ENCODE measurements at regions not wholly inside any gene's neighbourhood (a gene's known extent, or its start where the extent isn't known, plus 50 kb on each side); places are given as distances from the start of the nearest gene placed in this dataset.

DNA sequence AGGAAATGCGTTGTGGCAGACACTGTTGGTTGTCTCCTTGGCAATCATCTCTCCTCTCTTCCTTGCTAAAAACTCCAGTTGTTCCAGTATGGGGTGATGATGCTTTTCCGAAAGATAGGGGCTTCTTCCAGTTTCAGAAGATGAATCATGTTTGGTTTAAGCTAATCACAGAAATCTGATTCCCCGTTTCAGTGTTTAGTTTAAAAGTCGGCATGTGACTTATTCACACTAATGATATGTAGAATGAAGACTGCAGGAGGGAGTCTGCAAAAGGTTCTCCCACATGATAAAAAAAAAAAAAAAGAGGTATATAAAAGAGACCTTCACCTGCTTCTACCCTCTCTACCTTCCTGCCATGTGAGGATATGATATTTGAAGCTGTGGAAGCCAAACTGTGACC lies 239.0 kb upstream of the SIX2 start:
- no peaks in the 10 kb centered on the region for H3K4me1 Mint-ChIP-seq (ENCODE audit: low read depth, unreplicated experiment)
- peaks cover 2% of the 10 kb centered on the region for H3K27me3 Mint-ChIP-seq (ENCODE audit: unreplicated experiment)
- H3K4me3 Mint-ChIP-seq (ENCODE audit: unreplicated experiment), result no peak overlapping the region
- peaks cover 5% of the 10 kb centered on the region for H3K36me3 Mint-ChIP-seq (ENCODE audit: unreplicated experiment)
- no peaks in the 10 kb centered on the region for H3K9me3 Mint-ChIP-seq (ENCODE audit: unreplicated experiment)
- no peak for DNase-seq
- H3K27ac Mint-ChIP-seq (ENCODE audit: unreplicated experiment), result no peak overlapping the region
- TF ChIP-seq, protein P1, sequence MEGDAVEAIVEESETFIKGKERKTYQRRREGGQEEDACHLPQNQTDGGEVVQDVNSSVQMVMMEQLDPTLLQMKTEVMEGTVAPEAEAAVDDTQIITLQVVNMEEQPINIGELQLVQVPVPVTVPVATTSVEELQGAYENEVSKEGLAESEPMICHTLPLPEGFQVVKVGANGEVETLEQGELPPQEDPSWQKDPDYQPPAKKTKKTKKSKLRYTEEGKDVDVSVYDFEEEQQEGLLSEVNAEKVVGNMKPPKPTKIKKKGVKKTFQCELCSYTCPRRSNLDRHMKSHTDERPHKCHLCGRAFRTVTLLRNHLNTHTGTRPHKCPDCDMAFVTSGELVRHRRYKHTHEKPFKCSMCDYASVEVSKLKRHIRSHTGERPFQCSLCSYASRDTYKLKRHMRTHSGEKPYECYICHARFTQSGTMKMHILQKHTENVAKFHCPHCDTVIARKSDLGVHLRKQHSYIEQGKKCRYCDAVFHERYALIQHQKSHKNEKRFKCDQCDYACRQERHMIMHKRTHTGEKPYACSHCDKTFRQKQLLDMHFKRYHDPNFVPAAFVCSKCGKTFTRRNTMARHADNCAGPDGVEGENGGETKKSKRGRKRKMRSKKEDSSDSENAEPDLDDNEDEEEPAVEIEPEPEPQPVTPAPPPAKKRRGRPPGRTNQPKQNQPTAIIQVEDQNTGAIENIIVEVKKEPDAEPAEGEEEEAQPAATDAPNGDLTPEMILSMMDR (IDR thresholded peaks at IDR 0.05; ENCODE audit: partially characterized antibody, unreplicated experiment), result no peak

- Mint-ChIP-seq H3K9me3 (ENCODE audit: unreplicated experiment) (no peaks in the 10 kb centered on the region), H3K27me3 (ENCODE audit: unreplicated experiment) (no peaks in the 10 kb centered on the region), H3K4me1 (ENCODE audit: low read depth, unreplicated experiment) (peaks cover 4% of the 10 kb centered on the region)
These were observed 235.7 kb upstream of the SIX2 start for GRCh38 chr2:45244928-45245327.

GRCh38 chr2:45242161-45242741 lies 233.0 kb upstream of the SIX2 start:
- no peaks in the 10 kb centered on the region for H3K27me3 Mint-ChIP-seq (ENCODE audit: unreplicated experiment)
- H3K27ac Mint-ChIP-seq (ENCODE audit: unreplicated experiment), result no peak overlapping the region
- no peak for DNase-seq
- peaks cover 4% of the 10 kb centered on the region for H3K4me1 Mint-ChIP-seq (ENCODE audit: low read depth, unreplicated experiment)
- TF ChIP-seq, protein P1 (IDR thresholded peaks at IDR 0.05; ENCODE audit: partially characterized antibody, unreplicated experiment), result no peak
- no peaks in the 10 kb centered on the region for H3K9me3 Mint-ChIP-seq (ENCODE audit: unreplicated experiment)
- H3K36me3 Mint-ChIP-seq (ENCODE audit: unreplicated experiment), result no peaks in the 10 kb centered on the region
- H3K4me3 Mint-ChIP-seq (ENCODE audit: unreplicated experiment), result no peak overlapping the region

More at GRCh38 chr2:45244928-45245327, 235.7 kb upstream of the SIX2 start:
- Mint-ChIP-seq H3K4me3 (ENCODE audit: unreplicated experiment) (no peak overlapping the region), H3K27ac (ENCODE audit: unreplicated experiment) (no peak overlapping the region), H3K36me3 (ENCODE audit: unreplicated experiment) (no peaks in the 10 kb centered on the region)
- no peak for DNase-seq
- TF ChIP-seq, protein P1 (IDR thresholded peaks at IDR 0.05; ENCODE audit: partially characterized antibody, unreplicated experiment), result no peak

GRCh38 chr2:45241061-45241561 lies 231.9 kb upstream of the SIX2 start:
- no peak for DNase-seq
- TF ChIP-seq, protein P1 (IDR thresholded peaks at IDR 0.05; ENCODE audit: partially characterized antibody, unreplicated experiment), result no peak
- no peaks in the 10 kb centered on the region for H3K9me3 Mint-ChIP-seq (ENCODE audit: unreplicated experiment)
- no peak overlapping the region for H3K4me3 Mint-ChIP-seq (ENCODE audit: unreplicated experiment)
- no peaks in the 10 kb centered on the region for H3K36me3 Mint-ChIP-seq (ENCODE audit: unreplicated experiment)
- H3K27me3 Mint-ChIP-seq (ENCODE audit: unreplicated experiment), result no peaks in the 10 kb centered on the region
- peaks cover 4% of the 10 kb centered on the region for H3K4me1 Mint-ChIP-seq (ENCODE audit: low read depth, unreplicated experiment)
- no peak overlapping the region for H3K27ac Mint-ChIP-seq (ENCODE audit: unreplicated experiment)

- Mint-ChIP-seq H3K4me3 (ENCODE audit: unreplicated experiment) (no peak overlapping the region), H3K9me3 (ENCODE audit: unreplicated experiment) (no peaks in the 10 kb centered on the region), H3K36me3 (ENCODE audit: unreplicated experiment) (no peaks in the 10 kb centered on the region), H3K27ac (ENCODE audit: unreplicated experiment) (no peak overlapping the region), H3K4me1 (ENCODE audit: low read depth, unreplicated experiment) (peaks cover 4% of the 10 kb centered on the region), H3K27me3 (ENCODE audit: unreplicated experiment) (no peaks in the 10 kb centered on the region)
- TF ChIP-seq, protein P1 (IDR thresholded peaks at IDR 0.05; ENCODE audit: partially characterized antibody, unreplicated experiment), result no peak
- no peak for DNase-seq
These were observed 228.7 kb upstream of the SIX2 start for GRCh38 chr2:45237850-45238542.
